ENCODE measurements at regions not wholly inside any gene's neighbourhood (a gene's known extent, or its start where the extent isn't known, plus 50 kb on each side); places are given as distances from the start of the nearest gene placed in this dataset.

GRCh38 chr21:28518630-28519029, 474.0 kb downstream of the LTN1 start:
- CTCF ChIA-PET: interaction anchor here (0.9 to 9.4 kb wide), 2 partner anchors 220 to 226 kb away, joined by 5 to 173 read pairs; no protein-coding TSS in a partner anchor
- Histone ChIP-seq H3K27me3 (replicated peaks in 1 of 4; ENCODE audit: control extremely low read depth in 1 of 4, control insufficient read depth in 3 of 4, insufficient read depth in 4 of 4, low read length in 3 of 4) (no peaks in the 10 kb centered on the region), H3K4me1 (ENCODE audit: control insufficient read depth in 2 of 2, insufficient read depth in 2 of 2, low read length in 2 of 2) (peaks cover 0 to 9% of the 10 kb centered on the region in 2 donors), H3K4me3 (ENCODE audit: control extremely low read depth in 1 of 5, extremely low read depth in 1 of 5, insufficient read depth in 1 of 5, low read depth in 2 of 5, low read length in 4 of 5) (no peak overlapping the region), H3K36me3 (replicated peaks in 1 of 2; ENCODE audit: control extremely low read depth in 1 of 2, control insufficient read depth in 1 of 2, extremely low read depth in 1 of 2, insufficient read depth in 2 of 2, low read length in 1 of 2) (no peaks in the 10 kb centered on the region), H3K9ac (ENCODE audit: low read length) (no peak overlapping the region), H2AFZ (ENCODE audit: insufficient read depth, low read depth, low read length, poor library complexity, severe bottlenecking) (no peak overlapping the region), H3K4me2 (replicated peaks; ENCODE audit: low read depth, low read length, poor library complexity, severe bottlenecking) (no peak overlapping the region), H3K27ac (ENCODE audit: low read length in 2 of 2) (no peak overlapping the region), H3K9me3 (ENCODE audit: control extremely low read depth in 1 of 3, control insufficient read depth in 2 of 3, insufficient read depth in 1 of 3, low read length in 2 of 3) (no peaks in the 10 kb centered on the region), H3K79me2 (ENCODE audit: control insufficient read depth, insufficient read depth, low read length) (no peaks in the 10 kb centered on the region), H4K20me1 (ENCODE audit: control insufficient read depth, insufficient read depth, low read length, poor library complexity, severe bottlenecking) (no peaks in the 10 kb centered on the region)
- intact Hi-C loops (cut with micrococcal nuclease): loop anchor here (5.0 kb wide), 1 partner anchor 424 kb away; no protein-coding TSS in a partner anchor
- no peaks in the 10 kb centered on the region for H3K9me3 Mint-ChIP-seq (ENCODE audit: insufficient read depth)
- DNase-seq (no peak), ATAC-seq (ENCODE audit: low read depth) (no peak)
- peaks cover 8% of the 10 kb centered on the region for H3K4me1 Mint-ChIP-seq
- WGBS (ENCODE audit: insufficient coverage): 100% methylated on average over 1 of the region's 3 CpGs
- TF ChIP-seq EZH2 (IDR thresholded peaks at IDR 0.05; ENCODE audit: borderline replicate concordance, insufficient read depth, low read depth, low read length, poor library complexity, severe bottlenecking) (no peak), CTCF (IDR thresholded peaks at IDR 0.05) (no peak)
- no peak overlapping the region for H3K27ac Mint-ChIP-seq
- H3K27me3 Mint-ChIP-seq: no peaks in the 10 kb centered on the region
- POLR2A ChIA-PET: no interaction called here
- no peak overlapping the region for H3K4me3 Mint-ChIP-seq

DNA sequence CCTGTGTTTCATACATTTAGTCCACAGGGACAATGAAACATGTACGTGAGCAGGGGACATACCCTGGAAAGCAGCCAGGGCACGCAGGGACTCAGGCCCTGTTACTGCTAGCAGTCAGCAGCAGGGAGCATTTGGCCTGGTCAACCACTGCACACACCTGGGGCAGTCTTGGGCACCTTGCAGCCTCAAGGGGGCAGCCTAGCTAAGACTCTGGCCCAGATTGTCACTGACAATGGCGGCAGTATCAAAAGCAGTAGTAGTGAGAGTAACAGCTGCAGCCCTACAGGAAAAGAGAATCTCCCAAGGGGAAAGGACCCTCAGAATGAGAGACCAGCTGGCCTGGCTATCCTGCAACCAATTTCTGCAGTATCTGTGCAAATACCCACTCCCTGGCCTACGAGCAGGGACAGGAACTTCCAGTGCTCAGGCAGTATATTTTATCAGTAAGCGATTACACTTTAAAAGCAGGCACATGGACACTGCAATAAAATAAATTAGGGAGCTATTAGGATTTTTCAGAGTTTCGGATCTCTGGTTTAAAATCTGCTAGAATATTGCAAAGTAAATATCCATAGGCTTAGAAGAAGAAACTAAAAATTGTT, 475.6 kb downstream of the LTN1 start:
- H3K27ac Mint-ChIP-seq: no peak overlapping the region
- H3K4me1 Mint-ChIP-seq: peaks cover 8% of the 10 kb centered on the region
- peak overlapping the region; percentile 36 for H2AFZ ChIP-seq (ENCODE audit: insufficient read depth, low read depth, low read length, poor library complexity, severe bottlenecking)

More for the DNA sequence above, 475.6 kb downstream of the LTN1 start:
- no peaks in the 10 kb centered on the region for H3K36me3 ChIP-seq (replicated peaks in 1 of 2; ENCODE audit: control extremely low read depth in 1 of 2, control insufficient read depth in 1 of 2, extremely low read depth in 1 of 2, insufficient read depth in 2 of 2, low read length in 1 of 2)
- DNase-seq (peak; percentile 67), ATAC-seq (ENCODE audit: low read depth) (peak; percentile 82)
- TF ChIP-seq CTCF (IDR thresholded peaks at IDR 0.05) (peak; percentile 74), EZH2 (IDR thresholded peaks at IDR 0.05; ENCODE audit: borderline replicate concordance, insufficient read depth, low read depth, low read length, poor library complexity, severe bottlenecking) (no peak)
- ChIA-PET CTCF (interaction anchor here (1.1 to 9.4 kb wide), 8 partner anchors 13 to 235 kb away, joined by 3 to 173 read pairs (median 4); no protein-coding TSS in a partner anchor), POLR2A (no interaction called here)
- no peaks in the 10 kb centered on the region for H4K20me1 ChIP-seq (ENCODE audit: control insufficient read depth, insufficient read depth, low read length, poor library complexity, severe bottlenecking)
- no peaks in the 10 kb centered on the region for H3K9me3 ChIP-seq (ENCODE audit: control extremely low read depth in 1 of 3, control insufficient read depth in 2 of 3, insufficient read depth in 1 of 3, low read length in 2 of 3)
- H3K27ac ChIP-seq (ENCODE audit: low read length in 2 of 2): no peak overlapping the region
- H3K4me3 Mint-ChIP-seq: no peak overlapping the region
- 28% methylated on average over 4 of the region's 6 CpGs for WGBS (ENCODE audit: insufficient coverage)
- peaks cover 0 to 9% of the 10 kb centered on the region in 2 donors for H3K4me1 ChIP-seq (ENCODE audit: control insufficient read depth in 2 of 2, insufficient read depth in 2 of 2, low read length in 2 of 2)
- intact Hi-C loops (cut with micrococcal nuclease): loop anchor here (5.0 kb wide), 1 partner anchor 425 kb away; no protein-coding TSS in a partner anchor
- H3K27me3 ChIP-seq (replicated peaks in 1 of 4; ENCODE audit: control extremely low read depth in 1 of 4, control insufficient read depth in 3 of 4, insufficient read depth in 4 of 4, low read length in 3 of 4): no peaks in the 10 kb centered on the region
- no peak overlapping the region for H3K4me2 ChIP-seq (replicated peaks; ENCODE audit: low read depth, low read length, poor library complexity, severe bottlenecking)
- no peak overlapping the region for H3K4me3 ChIP-seq (ENCODE audit: control extremely low read depth in 1 of 5, extremely low read depth in 1 of 5, insufficient read depth in 1 of 5, low read depth in 2 of 5, low read length in 4 of 5)
- no peaks in the 10 kb centered on the region for H3K27me3 Mint-ChIP-seq
- H3K79me2 ChIP-seq (ENCODE audit: control insufficient read depth, insufficient read depth, low read length): no peaks in the 10 kb centered on the region
- H3K9ac ChIP-seq (ENCODE audit: low read length): no peak overlapping the region
- no peaks in the 10 kb centered on the region for H3K9me3 Mint-ChIP-seq (ENCODE audit: insufficient read depth)
